Central memory CD4-positive, alpha-beta T cell (primary cell): ENCODE measurements at regions not wholly inside any gene's neighbourhood (a gene's known extent, or its start where the extent isn't known, plus 50 kb on each side); places are given as distances from the start of the nearest gene placed in this dataset.

ENCODE experiments used
- DNase-seq: peaks from one replicate; pipeline ENCODE4 v3.0.0; 2022

DNA sequence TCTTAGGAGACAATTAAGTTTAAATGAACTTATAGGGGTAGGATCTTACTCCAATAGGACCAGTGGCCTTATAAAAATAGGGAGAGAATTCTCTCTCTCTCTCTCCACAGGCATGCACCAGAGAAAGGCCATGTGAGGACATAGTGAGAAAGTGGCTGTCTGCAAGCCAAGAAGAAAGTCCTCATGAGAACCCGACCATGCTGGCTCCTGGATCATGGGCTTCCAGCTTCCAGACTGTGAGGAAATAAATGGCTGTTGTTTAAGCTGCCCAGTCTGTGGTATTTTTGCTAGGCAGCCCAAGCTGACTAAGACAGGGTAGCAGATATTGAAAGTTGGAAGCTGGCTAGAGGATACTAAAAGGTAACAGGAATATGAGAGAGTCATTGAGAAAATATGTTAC lies 454.0 kb downstream of the NBAS start:
- DNase-seq, result no peak

DNA sequence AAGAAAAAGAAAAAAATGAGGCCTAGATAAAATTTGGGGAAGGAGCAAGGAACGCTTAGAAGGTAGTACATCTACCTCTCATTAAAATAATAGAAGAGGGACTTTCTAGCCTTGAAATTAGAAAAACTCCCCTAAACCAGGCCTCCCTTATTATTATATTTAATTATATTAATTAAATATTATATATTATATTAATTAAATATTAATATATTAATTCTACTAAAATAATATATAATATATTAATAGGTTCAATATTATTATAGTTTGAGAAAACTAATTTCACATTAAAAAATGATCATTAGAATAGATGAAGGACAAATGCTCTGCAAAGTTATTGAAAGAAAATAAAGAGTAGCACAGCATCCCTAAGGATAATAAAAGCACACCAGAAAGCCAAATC lies 449.4 kb downstream of the NBAS start:
- no peak for DNase-seq

- DNase-seq, result no peak
Measured at GRCh38 chr2:15112216-15112615, 448.9 kb downstream of the NBAS start.

GRCh38 chr2:15115776-15116175 lies 445.4 kb downstream of the NBAS start:
- no peak for DNase-seq

DNA sequence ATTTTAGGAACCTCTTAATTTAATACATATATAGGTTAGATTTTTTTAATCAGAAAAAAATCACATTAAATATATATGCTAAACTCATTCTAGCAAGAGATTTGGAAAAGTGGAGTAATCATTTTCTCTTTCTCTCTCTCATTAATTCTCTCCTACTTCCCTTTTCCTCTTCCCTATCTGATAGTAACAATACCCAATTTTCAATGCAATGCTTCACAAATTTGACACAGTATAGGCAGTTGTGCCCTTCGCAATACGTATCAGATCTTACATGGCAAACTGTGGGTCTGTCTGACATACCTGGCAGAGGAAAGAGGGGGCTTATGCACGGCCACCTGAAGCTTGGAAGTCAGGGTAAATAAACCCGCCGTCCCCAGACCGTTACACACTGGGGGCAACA lies 444.3 kb downstream of the NBAS start:
- no peak for DNase-seq
